PC-3 (cell line): ENCODE measurements at regions not wholly inside any gene's neighbourhood (a gene's known extent, or its start where the extent isn't known, plus 50 kb on each side); places are given as distances from the start of the nearest gene placed in this dataset.

Experiments used
- ATAC-seq: fragments of 200-7000 bp; cut with Tn5 transposase; 2 replicates; pipeline ENCODE4 v1.9.1; 2020; ENCODE audit warnings: mild to moderate bottlenecking, moderate library complexity
- BruUV-seq: library from RNA; stranded (reverse); fragments of 400-500 nt; replicated peaks from 2 replicates; lab custom pipeline; 2021; lab: Mats Ljungman, UMichigan
- CTCF ChIA-PET: fragments of 300-600 bp; sonication (Branson Sonifier 250); formaldehyde crosslinking; loops from one replicate; lab custom pipeline; 2022; ENCODE audit warnings: antibody characterized with exemption; lab: Charles Lee
- POLR2A ChIA-PET: fragments of 300-600 bp; sonication (Branson Sonifier 250); formaldehyde crosslinking; loops from one replicate; lab custom pipeline; 2022; ENCODE audit warnings: antibody characterized with exemption; ENCODE audit not compliant: unreplicated experiment; lab: Charles Lee
- DNase-seq: peaks from one replicate; pipeline ENCODE4 v3.0.0-alpha.2; 2015
- H2AFZ ChIP-seq: fragments of 300-600 bp; sonication (generic); 2 replicates; pipeline ENCODE4 v1.6.0; 2016; ENCODE audit warnings: antibody characterized with exemption, low read length
- H3F3A ChIP-seq: fragments of 300-600 bp; sonication (generic); one replicate; pipeline ENCODE4 v1.6.0; 2017; ENCODE audit warnings: antibody characterized with exemption, low read length, control low read depth, mild to moderate bottlenecking; ENCODE audit not compliant: unreplicated experiment
- H3K27ac ChIP-seq: fragments of 300-600 bp; sonication (generic); 2 replicates; pipeline ENCODE4 v1.5.1; 2016; ENCODE audit warnings: mild to moderate bottlenecking, low read length
- H3K27me3 ChIP-seq: fragments of 300-600 bp; sonication (generic); 2 replicates; pipeline ENCODE4 v1.6.1; 2016; ENCODE audit warnings: low read length, mixed read lengths
- H3K36me3 ChIP-seq: fragments of 300-600 bp; sonication (generic); 2 replicates; pipeline ENCODE4 v1.6.1; 2016; ENCODE audit warnings: low read depth, mixed run types, low read length, mixed read lengths
- H3K4me1 ChIP-seq: fragments of 300-600 bp; sonication (generic); 2 replicates; pipeline ENCODE4 v1.5.1; 2016; ENCODE audit warnings: low read length; ENCODE audit not compliant: insufficient read depth
- H3K4me2 ChIP-seq: fragments of 300-600 bp; sonication (generic); 2 replicates; pipeline ENCODE4 v1.6.0; 2016; ENCODE audit warnings: low read length
- H3K4me3 ChIP-seq: fragments of 300-600 bp; sonication (generic); 2 replicates; pipeline ENCODE4 v1.5.1; 2016; ENCODE audit warnings: mild to moderate bottlenecking, low read length, mixed read lengths
- H3K79me2 ChIP-seq: fragments of 300-600 bp; sonication (generic); 2 replicates; pipeline ENCODE4 v1.6.1; 2017; ENCODE audit warnings: low read length, mixed read lengths
- H3K9ac ChIP-seq: fragments of 300-600 bp; sonication (generic); 2 replicates; pipeline ENCODE4 v1.6.0; 2016; ENCODE audit warnings: mild to moderate bottlenecking, low read length
- H3K9me2 ChIP-seq: fragments of 300-600 bp; sonication (generic); replicated peaks from 2 replicates; pipeline ENCODE4 v1.6.1; 2016; ENCODE audit warnings: mixed run types, low read length, mixed read lengths
- H3K9me3 ChIP-seq: fragments of 300-600 bp; sonication (generic); 2 replicates; pipeline ENCODE4 v1.6.1; 2016; ENCODE audit warnings: low read length, mixed read lengths
- H4K20me1 ChIP-seq: fragments of 300-600 bp; sonication (generic); 2 replicates; pipeline ENCODE4 v1.6.1; 2016; ENCODE audit warnings: low read length, mixed read lengths
- EZH2 ChIP-seq: fragments of 300-600 bp; sonication (generic); IDR thresholded peaks from one replicate; pipeline ENCODE4 v1.6.1; 2017; ENCODE audit warnings: antibody characterized with exemption, mild to moderate bottlenecking, low read length; ENCODE audit not compliant: unreplicated experiment
- EZH2phosphoT487 ChIP-seq: fragments of 300-600 bp; sonication (generic); IDR thresholded peaks from 2 replicates; pipeline ENCODE4 v1.6.1; 2018; ENCODE audit warnings: mild to moderate bottlenecking, antibody characterized with exemption, low read length, borderline replicate concordance
- intact Hi-C: fragments of 100-400 bp; cut with micrococcal nuclease; formaldehyde crosslinking; loops from 2 replicates; pipeline ENCODE4 v1.9.0; 2023
- TF ChIP-seq, protein P1 (sequence below): fragments of 300-600 bp; sonication (generic); conservative IDR thresholded peaks from 2 replicates; pipeline ENCODE4 v1.5.1; 2017; ENCODE audit warnings: antibody characterized with exemption, low read depth, mild to moderate bottlenecking, low read length

DNA sequence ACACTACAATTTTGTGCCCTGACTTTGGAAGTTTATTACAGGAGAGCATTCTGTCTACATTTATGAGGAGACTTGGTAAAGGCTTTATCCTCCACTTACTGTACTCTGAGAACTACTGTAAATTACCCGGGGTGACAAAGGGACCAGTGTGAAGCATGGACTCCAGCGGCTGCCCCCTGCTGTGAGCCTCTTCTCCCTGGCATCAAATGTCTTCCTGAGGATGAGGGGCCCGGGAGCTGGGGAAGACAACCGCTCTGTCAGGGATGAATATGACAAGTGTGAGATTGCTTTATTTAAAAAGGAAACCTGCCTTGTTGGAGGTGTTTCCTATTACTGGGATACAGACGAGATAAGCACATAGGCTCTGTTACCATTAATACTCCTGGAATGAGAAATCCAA lies 714.8 kb downstream of the CCSER2 start:
- H2AFZ ChIP-seq, result no peak overlapping the region
- H3K79me2 ChIP-seq, result no peaks in the 10 kb centered on the region
- CTCF ChIA-PET, result no interaction called here
- H3K27me3 ChIP-seq, result no peaks in the 10 kb centered on the region
- no peaks in the 10 kb centered on the region for H4K20me1 ChIP-seq
- intact Hi-C loops, result no loop called here
- no peaks in the 10 kb centered on the region for H3K9me3 ChIP-seq
- ATAC-seq, result no peak
- no peak overlapping the region for H3K27ac ChIP-seq
- no peak overlapping the region for H3K4me3 ChIP-seq
- DNase-seq, result no peak
- no TSS peak for BruUV-seq
- no peaks in the 10 kb centered on the region for H3K9me2 ChIP-seq
- no peaks in the 10 kb centered on the region for H3K36me3 ChIP-seq
- H3F3A ChIP-seq, result no peaks in the 10 kb centered on the region
- TF ChIP-seq, protein P1, sequence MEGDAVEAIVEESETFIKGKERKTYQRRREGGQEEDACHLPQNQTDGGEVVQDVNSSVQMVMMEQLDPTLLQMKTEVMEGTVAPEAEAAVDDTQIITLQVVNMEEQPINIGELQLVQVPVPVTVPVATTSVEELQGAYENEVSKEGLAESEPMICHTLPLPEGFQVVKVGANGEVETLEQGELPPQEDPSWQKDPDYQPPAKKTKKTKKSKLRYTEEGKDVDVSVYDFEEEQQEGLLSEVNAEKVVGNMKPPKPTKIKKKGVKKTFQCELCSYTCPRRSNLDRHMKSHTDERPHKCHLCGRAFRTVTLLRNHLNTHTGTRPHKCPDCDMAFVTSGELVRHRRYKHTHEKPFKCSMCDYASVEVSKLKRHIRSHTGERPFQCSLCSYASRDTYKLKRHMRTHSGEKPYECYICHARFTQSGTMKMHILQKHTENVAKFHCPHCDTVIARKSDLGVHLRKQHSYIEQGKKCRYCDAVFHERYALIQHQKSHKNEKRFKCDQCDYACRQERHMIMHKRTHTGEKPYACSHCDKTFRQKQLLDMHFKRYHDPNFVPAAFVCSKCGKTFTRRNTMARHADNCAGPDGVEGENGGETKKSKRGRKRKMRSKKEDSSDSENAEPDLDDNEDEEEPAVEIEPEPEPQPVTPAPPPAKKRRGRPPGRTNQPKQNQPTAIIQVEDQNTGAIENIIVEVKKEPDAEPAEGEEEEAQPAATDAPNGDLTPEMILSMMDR, result no peak
- H3K4me1 ChIP-seq, result no peaks in the 10 kb centered on the region
- POLR2A ChIA-PET, result no interaction called here
- H3K4me2 ChIP-seq, result no peak overlapping the region
- no peak overlapping the region for H3K9ac ChIP-seq

DNA sequence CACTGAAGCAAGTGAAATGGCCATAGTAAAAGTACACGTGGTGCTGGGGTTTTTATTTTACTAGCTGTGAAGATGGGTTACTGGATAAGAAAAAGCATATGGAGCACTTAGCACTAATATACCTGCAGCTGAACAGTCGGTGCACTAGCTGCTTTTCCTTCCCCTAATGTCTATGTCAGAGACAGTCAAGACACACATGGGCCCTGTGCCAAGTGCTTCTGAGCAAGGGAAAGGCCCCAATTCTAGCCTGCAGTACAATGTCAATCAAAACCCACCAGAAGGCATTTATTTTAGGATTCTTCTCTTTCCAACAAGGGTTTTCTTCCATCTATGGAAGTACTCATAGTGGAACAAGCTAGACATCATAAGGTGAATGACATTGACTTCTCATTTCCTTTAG lies 716.7 kb downstream of the CCSER2 start:
- Histone ChIP-seq H3K9ac (no peak overlapping the region), H3K4me2 (no peak overlapping the region), H3K79me2 (no peaks in the 10 kb centered on the region), H3K27me3 (no peaks in the 10 kb centered on the region), H4K20me1 (no peaks in the 10 kb centered on the region), H3F3A (no peaks in the 10 kb centered on the region), H3K9me3 (no peaks in the 10 kb centered on the region), H3K36me3 (no peaks in the 10 kb centered on the region), H3K27ac (no peak overlapping the region), H3K4me3 (no peak overlapping the region), H2AFZ (no peak overlapping the region), H3K4me1 (no peaks in the 10 kb centered on the region), H3K9me2 (no peaks in the 10 kb centered on the region)
- no TSS peak for BruUV-seq
- ChIA-PET CTCF (no interaction called here), POLR2A (no interaction called here)
- intact Hi-C loops, result no loop called here
- ATAC-seq (no peak), DNase-seq (no peak)
- TF ChIP-seq EZH2phosphoT487 (no peak), EZH2 (no peak)
- TF ChIP-seq, protein P1, result no peak

DNA sequence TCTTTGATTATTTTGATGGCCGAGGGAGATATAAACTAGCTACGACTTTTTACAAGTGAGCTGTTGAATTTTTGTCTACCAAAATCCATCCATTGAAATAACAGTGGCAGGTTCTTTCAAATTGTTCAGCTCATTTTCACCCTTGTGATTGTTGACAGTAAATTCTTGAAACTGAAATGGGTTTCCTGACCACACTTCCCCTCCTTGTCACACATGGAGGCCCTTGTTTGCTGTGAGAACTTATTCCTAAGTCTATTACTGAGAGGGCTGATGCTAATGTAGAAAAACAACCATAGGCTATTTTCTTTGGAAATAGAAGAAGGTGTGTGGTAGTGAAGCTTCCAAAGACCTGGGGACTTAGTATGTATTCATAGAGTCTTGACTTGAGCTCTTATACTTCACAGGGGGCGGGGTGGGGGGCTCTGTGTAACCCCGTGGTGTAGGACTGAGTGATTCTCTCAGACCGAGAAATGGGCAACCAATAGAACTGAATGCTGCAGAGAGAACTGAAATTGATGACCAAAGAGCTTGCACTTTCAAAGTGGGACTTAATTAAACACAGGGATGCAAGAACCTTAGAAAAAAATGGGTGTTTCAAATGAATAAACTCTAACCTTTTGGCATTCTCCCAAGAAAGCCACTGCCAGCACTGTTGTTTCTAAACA lies 718.9 kb downstream of the CCSER2 start:
- H3F3A ChIP-seq, result no peaks in the 10 kb centered on the region
- no peaks in the 10 kb centered on the region for H3K4me1 ChIP-seq
- ATAC-seq (no peak), DNase-seq (no peak)
- H2AFZ ChIP-seq, result no peak overlapping the region
- no peaks in the 10 kb centered on the region for H4K20me1 ChIP-seq
- no peaks in the 10 kb centered on the region for H3K9me3 ChIP-seq
- ChIA-PET CTCF (no interaction called here), POLR2A (no interaction called here)
- H3K27ac ChIP-seq, result no peak overlapping the region
- no peaks in the 10 kb centered on the region for H3K9me2 ChIP-seq
- H3K4me3 ChIP-seq, result no peak overlapping the region
- H3K36me3 ChIP-seq, result no peaks in the 10 kb centered on the region
- BruUV-seq, result no TSS peak
- H3K79me2 ChIP-seq, result no peaks in the 10 kb centered on the region
- intact Hi-C loops, result no loop called here
- H3K9ac ChIP-seq, result no peak overlapping the region
- TF ChIP-seq EZH2phosphoT487 (no peak), EZH2 (no peak)
- TF ChIP-seq, protein P1, result no peak
- no peaks in the 10 kb centered on the region for H3K27me3 ChIP-seq
- no peak overlapping the region for H3K4me2 ChIP-seq
